Trophoblast cell (in vitro differentiated cells and primary cell): ENCODE measurements at regions not wholly inside any gene's neighbourhood (a gene's known extent, or its start where the extent isn't known, plus 50 kb on each side); places are given as distances from the start of the nearest gene placed in this dataset.

Experiments
- DNase-seq, 2 donors: peaks; one replicate each; pipeline ENCODE4 v3.0.0-alpha.2; 2016
- H2AFZ ChIP-seq: 2 replicates; pipeline ENCODE4 v1.6.1; 2013; ENCODE audit warnings: low read length, moderate library complexity, mild to moderate bottlenecking; ENCODE audit not compliant: insufficient read depth, poor library complexity
- H2AK5ac ChIP-seq: 2 replicates; pipeline ENCODE4 v1.6.1; 2013; ENCODE audit warnings: mild to moderate bottlenecking, low read length
- H2BK120ac ChIP-seq: 2 replicates; pipeline ENCODE4 v1.6.1; 2013; ENCODE audit warnings: low read length, mild to moderate bottlenecking, moderate library complexity; ENCODE audit not compliant: insufficient read depth, poor library complexity
- H2BK12ac ChIP-seq: 2 replicates; pipeline ENCODE4 v1.6.1; 2013; ENCODE audit warnings: mild to moderate bottlenecking, low read length, moderate library complexity
- H2BK5ac ChIP-seq: 2 replicates; pipeline ENCODE4 v1.6.1; 2013; ENCODE audit warnings: low read length, low read depth, moderate library complexity, mild to moderate bottlenecking; ENCODE audit not compliant: poor library complexity
- H3K14ac ChIP-seq: 2 replicates; pipeline ENCODE4 v1.6.1; 2013; ENCODE audit warnings: mild to moderate bottlenecking, low read length
- H3K18ac ChIP-seq: 2 replicates; pipeline ENCODE4 v1.6.1; 2013; ENCODE audit warnings: mild to moderate bottlenecking, low read length
- H3K23ac ChIP-seq: 2 replicates; pipeline ENCODE4 v1.6.1; 2013; ENCODE audit warnings: low read length
- H3K27ac ChIP-seq: 2 replicates; pipeline ENCODE4 v1.5.1; 2013; ENCODE audit warnings: low read depth, mild to moderate bottlenecking, inconsistent platforms, low read length, moderate library complexity
- H3K27me3 ChIP-seq: 2 replicates; pipeline ENCODE4 v1.6.1; 2013; ENCODE audit warnings: inconsistent platforms, mild to moderate bottlenecking, low read length, moderate library complexity; ENCODE audit not compliant: insufficient read depth
- H3K36me3 ChIP-seq, 2 experiments: 1 replicate in 1 of 2; 2 replicates in 1 of 2; pipeline ENCODE4 v1.6.1; 2013; ENCODE audit warnings: low read length in 2 of 2, mild to moderate bottlenecking in 2 of 2, moderate library complexity in 1 of 2; ENCODE audit not compliant: insufficient read depth in 2 of 2, control insufficient read depth in 1 of 2
- H3K4ac ChIP-seq: 2 replicates; pipeline ENCODE4 v1.6.1; 2013; ENCODE audit warnings: low read depth, mild to moderate bottlenecking, low read length, moderate library complexity
- H3K4me1 ChIP-seq, 2 experiments: 1 replicate in 1 of 2; 2 replicates in 1 of 2; pipeline ENCODE4 v1.6.1; 2013; ENCODE audit warnings: low read length in 2 of 2, mild to moderate bottlenecking in 2 of 2, moderate library complexity in 1 of 2; ENCODE audit not compliant: insufficient read depth in 2 of 2, control insufficient read depth in 1 of 2
- H3K4me2 ChIP-seq: 2 replicates; pipeline ENCODE4 v1.6.1; 2013; ENCODE audit warnings: inconsistent platforms, mild to moderate bottlenecking, low read length, moderate library complexity
- H3K4me3 ChIP-seq: 2 replicates; pipeline ENCODE4 v1.5.1; 2013; ENCODE audit warnings: mild to moderate bottlenecking, low read depth, low read length, inconsistent platforms
- H3K79me1 ChIP-seq: one replicate; pipeline ENCODE4 v1.6.1; 2013; ENCODE audit warnings: low read length
- H3K79me2 ChIP-seq: 2 replicates; pipeline ENCODE4 v1.6.1; 2013; ENCODE audit warnings: low read length, mild to moderate bottlenecking; ENCODE audit not compliant: control insufficient read depth, insufficient read depth, poor library complexity
- H3K9ac ChIP-seq: 2 replicates; pipeline ENCODE4 v1.6.1; 2013; ENCODE audit warnings: mild to moderate bottlenecking, low read length
- H3K9me3 ChIP-seq: 2 replicates; pipeline ENCODE4 v1.6.1; 2013; ENCODE audit warnings: low read depth, mild to moderate bottlenecking, control low read depth, inconsistent platforms, low read length; ENCODE audit not compliant: insufficient read depth
- H4K12ac ChIP-seq: 2 replicates; pipeline ENCODE4 v1.6.1; 2013; ENCODE audit warnings: low read depth, mild to moderate bottlenecking, low read length, moderate library complexity
- H4K8ac ChIP-seq: 2 replicates; pipeline ENCODE4 v1.6.1; 2013; ENCODE audit warnings: low read depth, mild to moderate bottlenecking, low read length, moderate library complexity
- H4K91ac ChIP-seq: one replicate; pipeline ENCODE4 v1.6.1; 2013; ENCODE audit warnings: low read depth, mild to moderate bottlenecking, low read length, moderate library complexity
- WGBS: extraction: QIAGEN DNeasy Blood & Tissue Kit; methylation state at CpG from one replicate; pipeline ENCODE4 v1.1.7; 2013; ENCODE audit warnings: missing lambda C conversion rate; ENCODE audit not compliant: insufficient read length, insufficient coverage; ENCODE audit errors: extremely low coverage; 5-methylcytosine and 5-hydroxymethylcytosine counted together

DNA sequence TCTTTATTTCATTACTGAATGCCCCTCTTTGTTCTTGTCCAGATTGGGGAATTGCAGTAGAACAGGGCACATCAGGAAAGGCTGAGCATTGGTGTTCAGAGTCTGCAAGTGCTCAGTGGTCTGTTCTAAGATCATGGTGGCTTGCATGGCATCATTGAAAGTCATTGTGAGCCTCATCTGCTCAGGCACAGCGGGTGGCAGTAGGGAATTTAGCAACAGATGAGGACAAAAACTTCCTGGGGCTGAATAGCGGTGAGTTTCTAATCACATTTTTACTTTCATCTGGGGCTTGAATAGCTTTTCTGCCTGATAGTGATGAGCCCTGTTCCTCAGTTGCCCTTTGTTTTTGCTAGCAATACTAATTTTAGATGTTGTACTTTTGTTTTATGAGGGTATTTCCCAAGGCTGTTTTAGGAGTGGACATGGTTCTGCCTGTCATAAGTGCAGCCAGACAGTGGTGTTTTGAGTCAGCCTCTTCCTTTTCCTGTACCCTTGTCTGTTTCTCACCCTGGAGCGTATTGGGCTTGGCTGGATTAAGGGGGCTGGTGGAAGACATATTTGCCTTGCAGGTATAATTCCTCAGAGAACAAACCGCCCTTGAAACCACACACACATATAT, 127.2 kb upstream of the IL12A start:
- WGBS, result no CpG with 5 or more reads among the region's 4 CpGs
- H3K4me1 ChIP-seq, result peaks cover 22 to 25% of the 10 kb centered on the region in 2 experiments
- peaks cover 17% of the 10 kb centered on the region for H3K79me1 ChIP-seq
- H3K9ac ChIP-seq, result no peak overlapping the region
- H4K12ac ChIP-seq, result no peak overlapping the region
- H2AFZ ChIP-seq, result no peak overlapping the region
- H3K79me2 ChIP-seq, result peaks cover 9% of the 10 kb centered on the region
- peak overlapping the region; percentile 30 for H3K27ac ChIP-seq
- no peak overlapping the region for H3K23ac ChIP-seq
- H3K18ac ChIP-seq, result no peak overlapping the region
- H4K91ac ChIP-seq, result peak overlapping the region; percentile 41
- no peak overlapping the region for H3K4me3 ChIP-seq
- H2BK120ac ChIP-seq, result no peak overlapping the region
- peak overlapping the region; percentile 77 for H2BK5ac ChIP-seq
- no peak overlapping the region for H3K4me2 ChIP-seq
- no peaks in the 10 kb centered on the region for H3K9me3 ChIP-seq
- DNase-seq, result no peak
- H4K8ac ChIP-seq, result no peak overlapping the region
- no peak overlapping the region for H2BK12ac ChIP-seq
- H3K14ac ChIP-seq, result no peak overlapping the region
- H3K27me3 ChIP-seq, result no peaks in the 10 kb centered on the region
- H3K4ac ChIP-seq, result peak overlapping the region; percentile 13
- no peak overlapping the region for H2AK5ac ChIP-seq
- H3K36me3 ChIP-seq, result no peaks in the 10 kb centered on the region

- no peak overlapping the region for H4K12ac ChIP-seq
- no peak overlapping the region for H2AFZ ChIP-seq
- H3K79me2 ChIP-seq, result peaks cover 1% of the 10 kb centered on the region
- no peak overlapping the region for H3K4ac ChIP-seq
- H2BK12ac ChIP-seq, result no peak overlapping the region
- no peak overlapping the region for H2BK120ac ChIP-seq
- H3K4me3 ChIP-seq, result no peak overlapping the region
- DNase-seq, result peak in 1 of 2 donors; percentile 26
- H3K4me1 ChIP-seq, result peaks cover 7 to 11% of the 10 kb centered on the region in 2 experiments
- H3K27me3 ChIP-seq, result no peaks in the 10 kb centered on the region
- H4K91ac ChIP-seq, result no peak overlapping the region
- no peak overlapping the region for H3K18ac ChIP-seq
- H3K36me3 ChIP-seq, result peaks cover 3% of the 10 kb centered on the region in 2 experiments
- H3K9me3 ChIP-seq, result no peaks in the 10 kb centered on the region
- H2AK5ac ChIP-seq, result no peak overlapping the region
- peak overlapping the region; percentile 40 for H2BK5ac ChIP-seq
- H3K27ac ChIP-seq, result no peak overlapping the region
- H4K8ac ChIP-seq, result no peak overlapping the region
- H3K23ac ChIP-seq, result no peak overlapping the region
- H3K14ac ChIP-seq, result no peak overlapping the region
- H3K79me1 ChIP-seq, result peaks cover 4% of the 10 kb centered on the region
- WGBS, result no CpG with 5 or more reads among the region's 2 CpGs
- no peak overlapping the region for H3K4me2 ChIP-seq
- H3K9ac ChIP-seq, result no peak overlapping the region
These were observed 123.5 kb upstream of the IL12A start for GRCh38 chr3:159865041-159865579.

DNA sequence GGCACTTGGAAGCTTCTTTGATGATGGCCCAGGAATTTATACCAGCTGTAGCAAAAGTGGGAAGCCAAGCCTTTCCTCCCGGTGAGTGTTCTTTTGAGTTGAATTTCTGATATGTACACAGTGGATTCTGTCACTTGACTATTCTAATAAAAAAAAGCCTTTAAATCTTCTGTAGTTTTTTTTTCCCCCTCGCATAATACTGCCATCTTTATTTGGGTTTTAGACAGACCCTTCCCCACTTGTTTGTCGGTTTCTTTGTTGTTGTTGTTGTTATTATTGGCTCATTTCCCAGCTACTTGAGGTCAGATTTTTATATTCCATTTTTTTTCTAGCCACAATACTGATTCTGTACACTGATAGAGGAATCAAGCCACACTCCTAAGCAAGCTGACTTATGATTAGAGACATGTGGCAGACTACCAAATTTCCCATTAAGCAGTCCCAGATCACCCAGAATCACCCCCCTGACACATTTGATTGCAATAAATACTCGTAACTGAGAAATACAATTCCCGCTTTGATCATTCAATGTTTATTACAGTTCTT, 122.4 kb upstream of the IL12A start:
- Histone ChIP-seq H3K18ac (no peak overlapping the region), H3K27me3 (no peaks in the 10 kb centered on the region), H2AFZ (no peak overlapping the region), H3K14ac (no peak overlapping the region), H3K79me2 (no peaks in the 10 kb centered on the region), H3K4ac (no peak overlapping the region), H2BK5ac (no peak overlapping the region), H3K4me1 (peaks cover 4% of the 10 kb centered on the region in 2 experiments), H3K9me3 (no peaks in the 10 kb centered on the region), H2AK5ac (no peak overlapping the region), H3K27ac (no peak overlapping the region), H2BK12ac (no peak overlapping the region), H4K8ac (no peak overlapping the region), H4K12ac (no peak overlapping the region), H2BK120ac (no peak overlapping the region), H3K79me1 (no peaks in the 10 kb centered on the region), H3K4me3 (no peak overlapping the region), H3K4me2 (no peak overlapping the region), H4K91ac (no peak overlapping the region), H3K9ac (no peak overlapping the region), H3K23ac (no peak overlapping the region), H3K36me3 (peaks cover 3% of the 10 kb centered on the region in 2 experiments)
- DNase-seq, result no peak
- WGBS, result no CpG with 5 or more reads among the region's 5 CpGs

GRCh38 chr3:159867372-159867771, 121.3 kb upstream of the IL12A start:
- no peak overlapping the region for H3K14ac ChIP-seq
- no peak overlapping the region for H3K9ac ChIP-seq
- H2AK5ac ChIP-seq, result no peak overlapping the region
- H3K4ac ChIP-seq, result no peak overlapping the region
- H3K9me3 ChIP-seq, result no peaks in the 10 kb centered on the region
- H3K18ac ChIP-seq, result no peak overlapping the region
- H4K8ac ChIP-seq, result no peak overlapping the region
- H4K12ac ChIP-seq, result no peak overlapping the region
- no peaks in the 10 kb centered on the region for H3K4me1 ChIP-seq
- H4K91ac ChIP-seq, result no peak overlapping the region
- H3K23ac ChIP-seq, result no peak overlapping the region
- no peaks in the 10 kb centered on the region for H3K79me1 ChIP-seq
- peaks cover 3% of the 10 kb centered on the region in 2 experiments for H3K36me3 ChIP-seq
- no peak overlapping the region for H2BK12ac ChIP-seq
- H3K79me2 ChIP-seq, result no peaks in the 10 kb centered on the region
- H3K4me2 ChIP-seq, result no peak overlapping the region
- no peak overlapping the region for H2AFZ ChIP-seq
- H2BK120ac ChIP-seq, result no peak overlapping the region
- H3K4me3 ChIP-seq, result no peak overlapping the region
- DNase-seq, result no peak
- no CpG with 5 or more reads among the region's 2 CpGs for WGBS
- H3K27ac ChIP-seq, result no peak overlapping the region
- H3K27me3 ChIP-seq, result no peaks in the 10 kb centered on the region
- H2BK5ac ChIP-seq, result no peak overlapping the region
